IMR-90 (cell line): ENCODE measurements at regions not wholly inside any gene's neighbourhood (a gene's known extent, or its start where the extent isn't known, plus 50 kb on each side); places are given as distances from the start of the nearest gene placed in this dataset.

Experiments
- ATAC-seq: fragments of 200-7000 bp; cut with Tn5 transposase; 2 replicates; pipeline ENCODE4 v1.9.1; 2020; ENCODE audit warnings: low read depth, mild to moderate bottlenecking, moderate library complexity
- BruUV-seq: library from RNA; stranded (reverse); fragments of 400-500 nt; replicated peaks from 2 replicates; lab custom pipeline; 2021; lab: Mats Ljungman, UMichigan
- CTCF ChIA-PET: fragments of 300-600 bp; formaldehyde crosslinking; extraction: SDS; loops from one replicate; lab custom pipeline; 2021; ENCODE audit warnings: antibody characterized with exemption; lab: Yijun Ruan, JAX
- POLR2A ChIA-PET: fragments of 300-600 bp; sonication (Branson Sonifier 250); formaldehyde crosslinking; loops from one replicate; lab custom pipeline; 2022; ENCODE audit warnings: antibody characterized with exemption; ENCODE audit not compliant: unreplicated experiment; lab: Charles Lee
- DNase-seq: peaks from one replicate; pipeline ENCODE4 v3.0.0; 2013
- H2AFZ ChIP-seq: replicated peaks from 2 replicates; pipeline ENCODE3; 2013; ENCODE audit warnings: low read length, mild to moderate bottlenecking; ENCODE audit not compliant: poor library complexity
- H2AK5ac ChIP-seq: 2 replicates; pipeline ENCODE4 v1.6.1; 2013; ENCODE audit warnings: low read depth, low read length, inconsistent platforms
- H2AK9ac ChIP-seq: replicated peaks from 2 replicates; pipeline ENCODE3; 2013; ENCODE audit warnings: mild to moderate bottlenecking, low read depth, low read length, moderate library complexity; ENCODE audit not compliant: poor library complexity
- H2BK120ac ChIP-seq: 2 replicates; pipeline ENCODE4 v1.6.1; 2013; ENCODE audit warnings: low read depth, low read length, inconsistent platforms
- H2BK15ac ChIP-seq: 3 replicates; pipeline ENCODE4 v1.6.1; 2013; ENCODE audit warnings: low read depth, low read length, inconsistent platforms
- H2BK20ac ChIP-seq: 2 replicates; pipeline ENCODE4 v1.6.1; 2013; ENCODE audit warnings: low read depth, mild to moderate bottlenecking, inconsistent platforms, low read length, moderate library complexity
- H2BK5ac ChIP-seq: 2 replicates; pipeline ENCODE4 v1.6.1; 2013; ENCODE audit warnings: mild to moderate bottlenecking, low read depth, low read length, inconsistent platforms; ENCODE audit not compliant: poor library complexity, severe bottlenecking
- H3K14ac ChIP-seq: replicated peaks from 2 replicates; pipeline ENCODE4 v1.6.1; 2013; ENCODE audit warnings: low read depth, low read length, inconsistent platforms
- H3K18ac ChIP-seq: 2 replicates; pipeline ENCODE4 v1.6.1; 2013; ENCODE audit warnings: low read depth, low read length, control low read depth
- H3K23ac ChIP-seq: 2 replicates; pipeline ENCODE4 v1.6.1; 2013; ENCODE audit warnings: low read depth, low read length, inconsistent platforms
- H3K27ac ChIP-seq: 2 replicates; pipeline ENCODE4 v1.5.1; 2013; ENCODE audit warnings: mild to moderate bottlenecking, control low read depth, low read length; ENCODE audit not compliant: insufficient read depth
- H3K27me3 ChIP-seq: 2 replicates; pipeline ENCODE4 v1.6.1; 2013; ENCODE audit warnings: low read length; ENCODE audit not compliant: control insufficient read depth, insufficient read depth
- H3K36me3 ChIP-seq: 2 replicates; pipeline ENCODE4 v1.6.1; 2013; ENCODE audit warnings: low read length, mixed read lengths; ENCODE audit not compliant: control insufficient read depth, insufficient read depth
- H3K4ac ChIP-seq: 2 replicates; pipeline ENCODE4 v1.6.1; 2013; ENCODE audit warnings: low read depth, low read length, inconsistent platforms
- H3K4me1 ChIP-seq: 2 replicates; pipeline ENCODE4 v1.6.1; 2013; ENCODE audit warnings: low read length, mixed read lengths; ENCODE audit not compliant: control insufficient read depth, insufficient read depth
- H3K4me2 ChIP-seq: 2 replicates; pipeline ENCODE4 v1.6.1; 2013; ENCODE audit warnings: low read depth, mild to moderate bottlenecking, control low read depth, low read length, moderate library complexity
- H3K4me3 ChIP-seq: 2 replicates; pipeline ENCODE4 v1.5.1; 2013; ENCODE audit warnings: low read depth, mild to moderate bottlenecking, control low read depth, low read length, moderate library complexity; ENCODE audit not compliant: insufficient read depth
- H3K56ac ChIP-seq: 2 replicates; pipeline ENCODE4 v1.6.1; 2013; ENCODE audit warnings: low read length, inconsistent platforms; ENCODE audit not compliant: insufficient read depth; ENCODE audit errors: extremely low read depth
- H3K79me1 ChIP-seq, 2 experiments: 2 replicates each; pipeline ENCODE4 v1.6.1; 2013; ENCODE audit warnings: low read length in 2 of 2, inconsistent platforms in 1 of 2, low read depth in 1 of 2
- H3K9ac ChIP-seq: 2 replicates; pipeline ENCODE4 v1.6.1; 2013; ENCODE audit warnings: low read depth, low read length, control low read depth
- H3K9me1 ChIP-seq: 2 replicates; pipeline ENCODE4 v1.6.1; 2013; ENCODE audit warnings: low read length, inconsistent platforms; ENCODE audit not compliant: insufficient read depth
- H3K9me3 ChIP-seq: 2 replicates; pipeline ENCODE4 v1.6.1; 2013; ENCODE audit warnings: low read length; ENCODE audit not compliant: control insufficient read depth, insufficient read depth
- H4K20me1 ChIP-seq: 2 replicates; pipeline ENCODE4 v1.6.1; 2013; ENCODE audit warnings: low read length, inconsistent platforms; ENCODE audit not compliant: insufficient read depth
- H4K5ac ChIP-seq: 2 replicates; pipeline ENCODE4 v1.6.1; 2013; ENCODE audit warnings: mild to moderate bottlenecking, low read depth, low read length, control low read depth
- H4K8ac ChIP-seq, 2 experiments: 2 replicates each; pipeline ENCODE4 v1.6.1; 2013; ENCODE audit warnings: low read depth in 2 of 2, low read length in 2 of 2, control low read depth in 1 of 2, inconsistent platforms in 1 of 2
- H4K91ac ChIP-seq: 2 replicates; pipeline ENCODE4 v1.6.1; 2013; ENCODE audit warnings: low read depth, low read length, inconsistent platforms; ENCODE audit not compliant: insufficient read depth
- BHLHE40 ChIP-seq: fragments of 150-350 bp; IDR thresholded peaks from 2 replicates; pipeline ENCODE4 v1.6.1; 2016; ENCODE audit warnings: mild to moderate bottlenecking, low read depth, low read length
- CEBPB ChIP-seq: IDR thresholded peaks from 2 replicates; pipeline ENCODE4 v1.6.1; 2012; ENCODE audit warnings: low read depth, low read length, improper control_type of control experiment
- CHD1 ChIP-seq: IDR thresholded peaks from 2 replicates; pipeline ENCODE4 v1.6.1; 2012; ENCODE audit warnings: low read depth, low read length, improper control_type of control experiment
- FOS ChIP-seq: fragments of 150-350 bp; IDR thresholded peaks from 2 replicates; pipeline ENCODE4 v1.6.1; 2016; ENCODE audit warnings: low read depth, low read length
- MAFK ChIP-seq: IDR thresholded peaks from 2 replicates; pipeline ENCODE4 v1.6.1; 2012; ENCODE audit warnings: low read depth, low read length, improper control_type of control experiment
- MAZ ChIP-seq: IDR thresholded peaks from 2 replicates; pipeline ENCODE4 v1.6.1; 2012; ENCODE audit warnings: low read depth, mild to moderate bottlenecking, low read length, improper control_type of control experiment, moderate library complexity, borderline replicate concordance
- MXI1 ChIP-seq: IDR thresholded peaks from 2 replicates; pipeline ENCODE4 v1.6.1; 2012; ENCODE audit warnings: low read depth, mild to moderate bottlenecking, low read length, moderate library complexity, borderline replicate concordance
- NFE2L2 ChIP-seq: fragments of 150-350 bp; IDR thresholded peaks from 2 replicates; pipeline ENCODE4 v1.6.1; 2016; ENCODE audit warnings: low read depth, mild to moderate bottlenecking, low read length
- POLR2A ChIP-seq: IDR thresholded peaks from 2 replicates; pipeline ENCODE4 v1.6.1; 2012; ENCODE audit warnings: mild to moderate bottlenecking, low read depth, low read length
- RAD21 ChIP-seq: IDR thresholded peaks from 2 replicates; pipeline ENCODE4 v1.6.1; 2012; ENCODE audit warnings: low read length, improper control_type of control experiment
- RCOR1 ChIP-seq: IDR thresholded peaks from 2 replicates; pipeline ENCODE4 v1.6.1; 2012; ENCODE audit warnings: mild to moderate bottlenecking, low read length, improper control_type of control experiment; ENCODE audit not compliant: insufficient replicate concordance
- RFX5 ChIP-seq: IDR thresholded peaks from 2 replicates; pipeline ENCODE4 v1.8.0; 2012; ENCODE audit warnings: low read depth, mild to moderate bottlenecking, low read length, moderate library complexity
- SMC3 ChIP-seq: fragments of 150-350 bp; IDR thresholded peaks from 2 replicates; pipeline ENCODE4 v1.6.1; 2016; ENCODE audit warnings: low read depth, mild to moderate bottlenecking, antibody characterized with exemption, low read length, moderate library complexity
- WGBS, 2 experiments: methylation state at CpG; one replicate each; pipeline versions ENCODE4 v1.1.5 to v1.1.7; 2013; ENCODE audit warnings: missing lambda C conversion rate in 2 of 2; ENCODE audit not compliant: insufficient read length in 1 of 2; ENCODE audit errors: extremely low coverage in 2 of 2; 5-methylcytosine and 5-hydroxymethylcytosine counted together
- dilution Hi-C: fragments of 300-500 bp; cut with HindIII; formaldehyde crosslinking; loops from one replicate; pipeline ENCODE4 v1.14.3; 2018; ENCODE audit warnings: low sequenced_read_pairs; ENCODE audit not compliant: unreplicated experiment
- in situ Hi-C: fragments of 300-500 bp; cut with MboI; formaldehyde crosslinking; loops from 3 replicates; pipeline ENCODE4 v1.14.3; 2019; ENCODE audit warnings: low sequenced_read_pairs, inconsistent platforms, mixed read lengths
- intact Hi-C: fragments of 100-400 bp; cut with micrococcal nuclease; formaldehyde crosslinking; loops from 2 replicates; pipeline ENCODE4 v1.10.0; 2022
- TF ChIP-seq, protein P1 (sequence below): conservative IDR thresholded peaks from 2 replicates; pipeline ENCODE4 v1.5.1; 2012; ENCODE audit warnings: mild to moderate bottlenecking, low read depth, low read length, improper control_type of control experiment
- TF ChIP-seq, protein P2 (sequence below): fragments of 150-350 bp; IDR thresholded peaks from 2 replicates; pipeline ENCODE4 v1.6.1; 2017; ENCODE audit warnings: mild to moderate bottlenecking, antibody characterized with exemption, low read length, low read depth
- TF ChIP-seq, protein P3 (sequence below): fragments of 150-350 bp; IDR thresholded peaks from 2 replicates; pipeline ENCODE4 v1.6.1; 2016; ENCODE audit warnings: low read depth, mild to moderate bottlenecking, low read length, moderate library complexity, borderline replicate concordance

DNA sequence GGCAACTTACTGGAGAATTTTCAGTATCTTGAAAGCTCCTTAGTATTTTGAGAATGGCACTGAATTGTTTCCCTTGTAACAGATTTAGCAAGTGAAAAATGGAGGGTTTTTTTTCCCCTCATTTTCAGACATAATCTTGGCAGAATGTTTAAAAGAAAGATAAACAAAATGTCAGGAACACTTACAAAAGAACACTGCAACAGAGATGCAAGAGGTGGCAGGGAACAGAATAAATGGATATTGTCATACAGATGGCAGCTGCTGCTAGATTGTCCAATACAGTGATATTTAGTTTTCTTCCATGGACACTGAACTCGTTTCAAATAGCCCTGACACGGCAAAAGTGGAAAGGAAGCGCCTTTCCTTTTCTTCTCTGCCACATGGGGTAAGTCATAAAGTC lies 76.9 kb upstream of the ZNF608 start:
- Histone ChIP-seq H3K9me3 (no peaks in the 10 kb centered on the region), H2AFZ (no peak overlapping the region), H3K23ac (no peak overlapping the region), H3K9ac (no peak overlapping the region), H2BK120ac (no peak overlapping the region), H3K79me1 (no peaks in the 10 kb centered on the region), H2AK5ac (no peak overlapping the region), H3K18ac (no peak overlapping the region), H3K27me3 (peaks cover 3% of the 10 kb centered on the region; the same call in 1 of the 2 replicates), H3K4ac (no peak overlapping the region), H3K27ac (no peak overlapping the region), H4K5ac (no peak overlapping the region), H4K20me1 (no peaks in the 10 kb centered on the region), H3K4me1 (0 out of 2 replicates have a peak, but pooled peaks cover 2% of the 10 kb centered on the region), H3K4me3 (no peak overlapping the region), H3K9me1 (no peaks in the 10 kb centered on the region), H3K36me3 (no peaks in the 10 kb centered on the region), H2BK20ac (no peak overlapping the region), H4K8ac (no peak overlapping the region), H4K91ac (no peak overlapping the region), H3K4me2 (no peak overlapping the region), H2BK15ac (no peak overlapping the region), H2BK5ac (no peak overlapping the region), H3K56ac (no peak overlapping the region), H3K14ac (no peak overlapping the region), H2AK9ac (no peak overlapping the region)
- no CpG with 5 or more reads among the region's 3 CpGs for WGBS, 2 experiments
- in situ Hi-C loops: no loop called here
- TF ChIP-seq CHD1 (no peak), MAZ (no peak), MXI1 (no peak), MAFK (no peak), RCOR1 (no peak), FOS (no peak), CEBPB (no peak), RAD21 (no peak), NFE2L2 (no peak), POLR2A (no peak), BHLHE40 (no peak), RFX5 (no peak), SMC3 (no peak)
- TF ChIP-seq, protein P1, sequence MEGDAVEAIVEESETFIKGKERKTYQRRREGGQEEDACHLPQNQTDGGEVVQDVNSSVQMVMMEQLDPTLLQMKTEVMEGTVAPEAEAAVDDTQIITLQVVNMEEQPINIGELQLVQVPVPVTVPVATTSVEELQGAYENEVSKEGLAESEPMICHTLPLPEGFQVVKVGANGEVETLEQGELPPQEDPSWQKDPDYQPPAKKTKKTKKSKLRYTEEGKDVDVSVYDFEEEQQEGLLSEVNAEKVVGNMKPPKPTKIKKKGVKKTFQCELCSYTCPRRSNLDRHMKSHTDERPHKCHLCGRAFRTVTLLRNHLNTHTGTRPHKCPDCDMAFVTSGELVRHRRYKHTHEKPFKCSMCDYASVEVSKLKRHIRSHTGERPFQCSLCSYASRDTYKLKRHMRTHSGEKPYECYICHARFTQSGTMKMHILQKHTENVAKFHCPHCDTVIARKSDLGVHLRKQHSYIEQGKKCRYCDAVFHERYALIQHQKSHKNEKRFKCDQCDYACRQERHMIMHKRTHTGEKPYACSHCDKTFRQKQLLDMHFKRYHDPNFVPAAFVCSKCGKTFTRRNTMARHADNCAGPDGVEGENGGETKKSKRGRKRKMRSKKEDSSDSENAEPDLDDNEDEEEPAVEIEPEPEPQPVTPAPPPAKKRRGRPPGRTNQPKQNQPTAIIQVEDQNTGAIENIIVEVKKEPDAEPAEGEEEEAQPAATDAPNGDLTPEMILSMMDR: no peak
- TF ChIP-seq, protein P2, sequence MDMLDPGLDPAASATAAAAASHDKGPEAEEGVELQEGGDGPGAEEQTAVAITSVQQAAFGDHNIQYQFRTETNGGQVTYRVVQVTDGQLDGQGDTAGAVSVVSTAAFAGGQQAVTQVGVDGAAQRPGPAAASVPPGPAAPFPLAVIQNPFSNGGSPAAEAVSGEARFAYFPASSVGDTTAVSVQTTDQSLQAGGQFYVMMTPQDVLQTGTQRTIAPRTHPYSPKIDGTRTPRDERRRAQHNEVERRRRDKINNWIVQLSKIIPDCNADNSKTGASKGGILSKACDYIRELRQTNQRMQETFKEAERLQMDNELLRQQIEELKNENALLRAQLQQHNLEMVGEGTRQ: no peak
- TF ChIP-seq, protein P3, sequence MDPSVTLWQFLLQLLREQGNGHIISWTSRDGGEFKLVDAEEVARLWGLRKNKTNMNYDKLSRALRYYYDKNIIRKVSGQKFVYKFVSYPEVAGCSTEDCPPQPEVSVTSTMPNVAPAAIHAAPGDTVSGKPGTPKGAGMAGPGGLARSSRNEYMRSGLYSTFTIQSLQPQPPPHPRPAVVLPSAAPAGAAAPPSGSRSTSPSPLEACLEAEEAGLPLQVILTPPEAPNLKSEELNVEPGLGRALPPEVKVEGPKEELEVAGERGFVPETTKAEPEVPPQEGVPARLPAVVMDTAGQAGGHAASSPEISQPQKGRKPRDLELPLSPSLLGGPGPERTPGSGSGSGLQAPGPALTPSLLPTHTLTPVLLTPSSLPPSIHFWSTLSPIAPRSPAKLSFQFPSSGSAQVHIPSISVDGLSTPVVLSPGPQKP: no peak
- intact Hi-C loops: no loop called here
- POLR2A ChIA-PET: no interaction called here
- no TSS peak for BruUV-seq
- ATAC-seq (no peak), DNase-seq (no peak)
- CTCF ChIA-PET: no interaction called here
- dilution Hi-C loops: no loop called here
